ENCODE measurements at regions not wholly inside any gene's neighbourhood (a gene's known extent, or its start where the extent isn't known, plus 50 kb on each side); places are given as distances from the start of the nearest gene placed in this dataset.

- Histone ChIP-seq H3K4me1 (ENCODE audit: control insufficient read depth, extremely low read depth, insufficient read depth, low read length) (no peaks in the 10 kb centered on the region), H4K20me1 (replicated peaks; ENCODE audit: control insufficient read depth, extremely low read depth, insufficient read depth, low read length) (no peaks in the 10 kb centered on the region), H3K9me3 (replicated peaks; ENCODE audit: control insufficient read depth, insufficient read depth, low read length) (no peaks in the 10 kb centered on the region), H3K36me3 (ENCODE audit: control insufficient read depth in 2 of 2, extremely low read depth in 1 of 2, insufficient read depth in 2 of 2, low read length in 2 of 2) (no peaks in the 10 kb centered on the region), H3K79me2 (ENCODE audit: control insufficient read depth, insufficient read depth, low read length) (no peaks in the 10 kb centered on the region), H3K9ac (replicated peaks; ENCODE audit: extremely low read depth, insufficient read depth, low read length) (no peak overlapping the region), H3K9me1 (replicated peaks; ENCODE audit: control insufficient read depth, extremely low read depth, insufficient read depth, low read length) (no peaks in the 10 kb centered on the region), H3K4me2 (ENCODE audit: insufficient read depth, low read length) (no peak overlapping the region), H3K27me3 (ENCODE audit: control insufficient read depth in 2 of 2, insufficient read depth in 2 of 2, low read length in 2 of 2) (no peaks in the 10 kb centered on the region), H3K27ac (ENCODE audit: insufficient read depth, low read depth, low read length) (no peak overlapping the region), H2AFZ (ENCODE audit: low read depth, low read length) (no peak overlapping the region), H3K4me3 (replicated peaks in 1 of 3; ENCODE audit: insufficient read depth in 1 of 3, low read depth in 1 of 3, low read length in 3 of 3) (no peak overlapping the region)
- TF ChIP-seq POLR2AphosphoS5 (IDR thresholded peaks at IDR 0.05; ENCODE audit: insufficient read depth, low read depth, low read length) (no peak), MAX (IDR thresholded peaks at IDR 0.05; ENCODE audit: insufficient read depth, insufficient read length) (no peak), GATA2 (IDR thresholded peaks at IDR 0.05; ENCODE audit: insufficient read depth, insufficient read length, low read depth, low read length) (no peak), EZH2 (IDR thresholded peaks at IDR 0.05; ENCODE audit: borderline replicate concordance, low read depth, low read length, severe bottlenecking) (no peak), FOS (IDR thresholded peaks at IDR 0.05; ENCODE audit: borderline replicate concordance, insufficient read depth, low read length) (no peak), POLR2A (IDR thresholded peaks at IDR 0.05; ENCODE audit: low read depth, low read length) (no peak), JUN (IDR thresholded peaks at IDR 0.05; ENCODE audit: borderline replicate concordance, insufficient read depth, insufficient read length, low read depth) (no peak), MYC (IDR thresholded peaks at IDR 0.05; ENCODE audit: low read depth, low read length) (no peak), CTCF (IDR thresholded peaks at IDR 0.05; ENCODE audit: extremely low read depth in 1 of 2, insufficient read depth in 1 of 2, low read depth in 1 of 2, low read length in 2 of 2) (no peak)
- dilution Hi-C loops (cut with MboI; ENCODE audit: extremely low pct_ligation_motif_present, low sequenced_read_pairs), result no loop called here
- ChIA-PET POLR2A (no interaction called here), CTCF (no interaction called here)
- FAIRE-seq (no peak), DNase-seq (ENCODE audit: low read depth, low spot score) (no peak)
- intact Hi-C loops (cut with micrococcal nuclease), result no loop called here
- no TSS peak for BruUV-seq (replicated peaks)
These were observed 523.1 kb upstream of the FSIP2 start for GRCh38 chr2:185215497-185215896.

Measured in endothelial cell of umbilical vein (primary cell).